ENCODE measurements at regions not wholly inside any gene's neighbourhood (a gene's known extent, or its start where the extent isn't known, plus 50 kb on each side); places are given as distances from the start of the nearest gene placed in this dataset.

DNA sequence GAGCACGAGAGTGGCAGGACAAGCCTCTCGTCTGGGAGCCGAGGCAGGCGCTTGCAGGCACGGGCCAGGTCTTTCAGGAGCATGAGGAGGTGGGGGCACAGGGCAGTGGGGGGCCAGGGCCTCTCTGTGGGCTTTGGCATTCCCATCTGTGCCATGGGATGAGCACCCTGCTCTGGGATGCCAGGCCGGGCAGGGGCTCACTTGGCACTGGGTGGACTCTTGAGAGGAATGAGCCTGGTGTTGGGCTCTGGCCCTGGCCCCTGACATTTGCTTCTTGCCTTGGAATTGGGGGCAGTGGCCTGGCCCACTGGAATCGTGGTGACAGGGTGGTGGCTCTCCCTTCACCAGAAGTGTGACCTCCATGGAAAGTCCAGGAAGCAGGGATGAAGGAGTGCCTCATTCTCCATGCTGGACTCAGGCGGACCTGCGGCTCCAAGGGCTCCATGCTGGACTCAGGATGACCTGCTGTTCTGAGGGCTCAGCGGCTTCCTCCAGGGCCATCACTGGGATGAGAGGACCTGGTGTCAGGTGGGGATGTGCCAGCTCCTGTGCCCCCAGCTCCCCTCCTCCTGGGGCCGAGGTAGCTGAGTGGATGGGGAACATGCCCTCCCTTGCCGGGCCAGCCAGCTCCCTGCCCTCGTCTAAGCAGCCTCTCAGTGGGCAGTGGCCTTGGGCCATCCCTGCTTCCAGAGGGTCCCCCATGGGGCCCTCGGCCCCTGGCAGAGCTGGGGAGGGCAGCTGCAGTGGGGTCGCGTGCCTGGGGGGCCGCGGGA is 220.3 kb downstream of the KIF26A start:
- no peak for DNase-seq

DNA sequence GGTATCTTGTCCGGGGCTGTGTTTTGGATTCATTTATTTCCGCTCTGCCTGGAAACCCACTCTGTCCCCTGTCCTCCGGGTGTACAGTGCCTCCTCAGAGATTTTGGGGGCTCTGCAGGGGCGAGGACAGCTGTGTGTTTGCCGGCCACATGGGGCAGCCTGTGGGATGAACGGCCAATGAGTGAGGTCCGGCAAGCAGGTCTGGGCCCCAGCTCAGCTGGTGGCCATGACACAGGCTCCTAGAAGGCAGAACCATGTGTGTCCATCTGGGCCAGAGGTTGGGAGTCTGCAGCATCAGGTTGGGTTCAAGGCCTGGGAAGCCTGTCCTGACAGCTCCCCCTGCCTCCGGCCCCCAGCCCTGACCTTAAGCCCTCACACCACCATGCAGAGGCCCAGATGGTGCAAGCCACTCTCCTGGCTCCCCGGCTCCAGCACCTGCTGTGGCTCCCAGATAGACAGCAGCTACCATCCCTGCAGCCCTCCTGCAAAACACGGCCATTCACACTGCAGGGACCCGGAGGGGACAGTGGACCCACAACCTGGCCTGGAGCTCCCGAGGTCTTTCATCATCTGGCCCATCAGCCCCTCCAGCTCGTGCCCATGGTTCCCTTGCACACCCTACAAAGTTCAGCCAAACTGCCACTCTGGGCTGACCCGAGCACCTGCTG is 220.1 kb upstream of the C14orf180 start:
- DNase-seq = no peak

DNA sequence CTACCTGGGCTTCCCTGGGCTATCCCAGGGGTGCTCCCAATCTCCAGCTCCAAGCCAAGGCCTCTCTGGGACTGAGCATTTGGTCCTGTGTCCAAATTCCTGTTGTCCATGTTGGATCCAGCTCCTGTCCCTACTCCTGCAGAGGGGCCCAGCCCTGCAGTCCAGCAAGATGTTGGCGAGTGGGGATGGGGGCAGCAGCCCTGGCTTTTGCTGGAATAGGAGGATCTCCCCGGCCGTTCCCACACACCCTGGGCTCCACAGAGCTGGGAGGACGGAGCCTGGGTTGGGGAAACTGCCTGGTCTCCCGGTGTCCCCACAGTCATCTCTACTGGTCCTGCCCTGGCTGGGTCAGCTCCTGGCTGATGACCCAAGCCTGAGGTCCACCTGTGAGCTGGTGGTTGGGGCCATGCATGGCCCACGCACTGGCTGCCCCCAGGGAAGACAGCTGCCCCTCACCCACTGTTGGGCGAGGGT is 219.6 kb upstream of the C14orf180 start:
- no peak for DNase-seq

DNA sequence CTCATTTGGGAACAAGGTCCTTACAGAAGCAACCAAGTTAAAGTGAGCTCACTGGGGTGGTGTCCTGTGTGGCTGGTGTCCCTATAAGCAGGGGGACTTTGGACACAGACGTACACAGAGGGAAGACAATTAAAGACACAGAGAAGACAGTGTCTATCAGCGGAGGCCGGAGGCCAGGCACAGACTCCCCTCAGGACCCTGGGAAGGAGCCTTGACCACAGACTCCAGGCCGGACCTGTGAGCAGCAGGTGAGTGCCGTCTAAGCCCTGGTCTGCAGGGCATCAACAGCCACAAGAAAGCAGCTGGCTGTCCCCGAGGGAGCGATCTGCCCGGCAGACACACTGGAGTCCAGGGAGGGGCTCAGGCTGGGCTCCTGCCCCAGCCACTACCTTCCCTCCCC is 219.1 kb upstream of the C14orf180 start:
- no peak for DNase-seq

- no peak for DNase-seq
These were observed 218.4 kb upstream of the C14orf180 start for GRCh38 chr14:104361101-104361591.

DNA sequence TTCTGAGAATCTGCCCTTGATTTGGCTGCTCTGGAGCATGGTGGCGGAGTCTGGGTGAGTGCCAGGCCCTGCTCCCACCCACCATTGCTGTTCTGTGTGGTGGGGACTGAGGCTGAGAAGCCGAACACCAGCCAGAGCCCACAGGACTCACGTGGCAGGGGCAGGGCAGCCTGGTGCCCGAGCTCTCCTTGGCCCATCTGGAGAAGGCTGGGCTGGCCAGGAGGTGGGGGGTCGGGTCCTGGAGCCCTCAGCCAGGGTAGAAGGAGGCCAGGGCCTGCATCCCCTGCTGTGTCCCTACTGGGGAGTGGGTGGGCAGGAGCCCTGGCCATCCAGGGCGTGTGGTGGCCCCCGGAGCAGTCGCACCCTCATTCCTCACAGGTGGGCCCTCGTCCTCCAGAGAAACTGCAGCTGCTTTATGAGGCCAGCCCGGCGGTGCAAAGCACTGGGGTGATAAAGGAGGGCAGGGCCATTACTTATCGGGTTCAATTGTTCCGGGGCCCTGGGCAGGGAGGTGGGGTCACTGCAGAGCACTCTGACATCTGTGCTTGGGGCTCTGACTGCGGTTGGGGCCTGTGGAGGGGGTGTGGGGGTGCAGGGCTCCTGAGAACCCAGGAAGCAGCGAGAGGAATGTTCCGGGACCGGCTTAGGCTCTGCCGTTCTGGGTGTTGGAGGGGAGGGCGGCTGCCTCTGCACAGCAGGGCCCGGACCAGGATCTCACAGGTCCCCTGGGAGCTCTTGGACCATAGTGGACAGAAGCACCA is 217.5 kb upstream of the C14orf180 start:
- no peak for DNase-seq

GRCh38 chr14:104362761-104363605 is 216.6 kb upstream of the C14orf180 start:
- DNase-seq = peak in 1 of 5 donors; percentile 3

- peak in 1 of 5 donors; percentile 3 for DNase-seq
These were observed 215.4 kb upstream of the C14orf180 start for GRCh38 chr14:104363891-104364760.

DNA sequence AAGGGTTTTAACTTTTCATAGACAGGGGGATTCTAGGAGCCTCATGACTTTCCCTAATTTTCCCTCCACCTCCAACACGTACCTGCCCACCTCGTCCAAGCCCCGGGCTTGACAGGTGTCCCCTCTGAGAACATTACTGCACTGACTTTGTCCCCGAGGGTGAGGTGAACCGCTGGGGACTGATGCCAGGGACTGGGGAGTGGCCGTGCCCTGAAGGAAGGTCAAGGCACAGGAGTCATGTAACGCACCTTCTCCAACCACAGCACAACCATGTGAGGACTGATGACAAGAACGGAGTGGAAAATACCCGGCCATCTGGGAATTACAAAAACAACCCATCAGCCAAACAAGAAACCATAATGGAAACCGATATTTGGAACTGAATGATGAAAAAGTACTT is 214.7 kb upstream of the C14orf180 start:
- no peak for DNase-seq

GRCh38 chr14:104366931-104367865 is 212.4 kb upstream of the C14orf180 start:
- DNase-seq = no peak

GRCh38 chr14:104367866-104368750 is 211.5 kb upstream of the C14orf180 start:
- no peak for DNase-seq

- no peak for DNase-seq
These were observed 210.8 kb upstream of the C14orf180 start for GRCh38 chr14:104368751-104369100.

GRCh38 chr14:104369208-104369607 is 210.4 kb upstream of the C14orf180 start:
- no peak for DNase-seq

DNA sequence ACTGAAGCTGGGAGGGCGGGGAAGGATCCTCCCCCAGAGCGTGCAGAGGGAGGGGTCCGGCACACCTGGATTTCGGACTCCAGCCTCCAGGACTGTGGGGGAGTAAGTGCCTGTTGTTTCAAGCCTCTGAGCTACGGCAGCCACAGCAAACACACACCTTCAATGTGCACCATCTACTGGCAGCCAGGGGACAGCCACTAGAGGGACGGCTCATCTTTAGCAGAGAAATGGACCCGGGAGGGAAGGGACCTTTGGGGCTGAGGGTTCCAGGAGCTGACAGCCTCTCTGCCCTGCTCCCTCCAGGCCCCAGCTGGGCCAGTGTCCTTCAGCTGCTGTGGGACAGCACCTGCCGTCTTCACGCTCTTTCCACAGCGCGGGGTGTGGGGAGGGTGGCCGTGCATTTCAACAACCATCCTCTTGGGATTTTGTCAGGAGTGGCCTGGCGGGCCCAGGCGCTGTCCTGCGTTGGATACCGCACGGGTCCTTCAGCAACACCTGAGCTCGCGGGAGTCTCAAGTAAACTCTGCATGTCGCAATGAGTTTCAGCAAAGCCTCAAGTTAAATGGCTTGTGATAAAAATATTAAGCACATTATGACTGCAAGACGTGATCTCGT is 209.2 kb upstream of the C14orf180 start:
- DNase-seq = no peak

DNA sequence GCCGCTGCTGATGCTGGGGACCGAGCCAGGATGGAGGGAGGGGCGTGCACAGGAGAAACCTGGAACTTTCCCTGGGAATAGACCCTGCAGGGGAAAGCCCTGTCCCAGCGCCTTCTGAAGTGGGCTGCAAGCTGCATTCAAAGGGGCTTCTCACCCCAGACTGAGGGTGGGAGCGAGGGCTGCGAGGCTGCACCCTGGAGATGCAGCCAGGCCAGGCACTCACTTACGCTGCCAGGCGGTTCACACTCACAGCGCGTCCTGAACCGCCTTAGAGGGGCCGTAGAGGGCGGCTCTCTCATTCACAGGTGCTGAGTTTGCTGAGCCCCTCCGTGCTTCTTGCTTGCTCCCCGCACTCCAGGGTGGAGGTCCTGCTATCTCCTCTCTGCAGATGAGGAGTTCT is 208.5 kb upstream of the C14orf180 start:
- no peak for DNase-seq

- DNase-seq = no peak
These were observed 207.6 kb upstream of the C14orf180 start for GRCh38 chr14:104371917-104372316.

GRCh38 chr14:104372390-104373054 is 207.0 kb upstream of the C14orf180 start:
- no peak for DNase-seq
